ENCODE measurements at regions not wholly inside any gene's neighbourhood (a gene's known extent, or its start where the extent isn't known, plus 50 kb on each side); places are given as distances from the start of the nearest gene placed in this dataset.

DNA sequence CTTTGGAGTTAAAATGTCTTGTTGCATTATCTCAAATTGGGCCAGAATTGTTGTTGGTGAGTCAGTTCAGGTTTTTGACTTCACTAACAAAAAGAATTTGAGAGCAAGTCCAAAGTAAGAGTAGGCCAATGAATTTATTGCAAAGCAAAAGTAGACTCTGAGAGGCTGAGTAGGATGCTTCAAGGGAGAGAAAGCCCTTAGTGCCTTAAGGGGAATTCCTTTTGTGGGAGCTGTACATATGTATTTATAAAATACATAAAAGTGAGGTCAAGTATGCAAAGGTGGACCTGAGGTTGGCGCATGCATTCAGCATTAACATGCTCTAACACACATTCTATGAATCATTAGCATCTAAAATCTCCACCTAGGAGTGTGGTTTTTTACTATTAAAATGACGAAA lies 565.4 kb downstream of the GRXCR1 start:
- TF ChIP-seq CTCF (conservative IDR thresholded peaks at IDR 0.05; ENCODE audit: low read depth in 2 of 2), result no peak
- no peak for TF ChIP-seq POLR2AphosphoS5 (IDR thresholded peaks at IDR 0.05; ENCODE audit: low read depth)
- no peak for TF ChIP-seq EZH2 (IDR thresholded peaks at IDR 0.05; ENCODE audit: low read depth, unreplicated experiment)
- no peak for TF ChIP-seq CREB1 (CRISPR knock-in tag; IDR thresholded peaks at IDR 0.05; ENCODE audit: low read depth)
- no peak for TF ChIP-seq REST (IDR thresholded peaks at IDR 0.05; ENCODE audit: unreplicated experiment)

Data from GM23338 (cell line).